ENCODE measurements at regions not wholly inside any gene's neighbourhood (a gene's known extent, or its start where the extent isn't known, plus 50 kb on each side); places are given as distances from the start of the nearest gene placed in this dataset.

DNA sequence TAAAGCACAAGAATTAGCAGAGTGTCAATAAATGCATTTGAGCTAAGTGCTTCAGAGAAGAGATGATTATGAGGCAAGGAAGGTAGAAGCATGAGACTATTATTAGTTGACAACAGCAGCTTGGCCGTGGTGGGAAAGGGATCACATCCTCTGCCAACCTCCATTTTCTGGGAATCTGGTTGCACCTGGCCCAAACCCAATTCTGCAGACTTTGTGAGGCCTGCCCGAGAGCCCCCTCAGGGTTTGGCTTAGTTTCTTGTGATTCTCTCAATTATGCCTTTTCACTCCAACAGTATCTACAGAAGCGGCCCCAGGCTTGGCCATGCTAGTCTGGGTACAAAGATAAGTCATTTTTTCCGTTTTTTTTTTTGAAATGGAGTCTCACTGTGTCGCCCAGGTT is 111.0 kb upstream of the B3GAT2 start:
- no peak overlapping the region for H3K4me3 ChIP-seq (ENCODE audit: extremely low read depth in 1 of 4, insufficient read depth in 2 of 4, low read depth in 3 of 4, low read length in 4 of 4)
- TF ChIP-seq SP4 (IDR thresholded peaks at IDR 0.05; ENCODE audit: low read length) = no peak
- no peak for TF ChIP-seq SIX5 (IDR thresholded peaks at IDR 0.05; ENCODE audit: low read depth, low read length)
- TF ChIP-seq, protein P1, sequence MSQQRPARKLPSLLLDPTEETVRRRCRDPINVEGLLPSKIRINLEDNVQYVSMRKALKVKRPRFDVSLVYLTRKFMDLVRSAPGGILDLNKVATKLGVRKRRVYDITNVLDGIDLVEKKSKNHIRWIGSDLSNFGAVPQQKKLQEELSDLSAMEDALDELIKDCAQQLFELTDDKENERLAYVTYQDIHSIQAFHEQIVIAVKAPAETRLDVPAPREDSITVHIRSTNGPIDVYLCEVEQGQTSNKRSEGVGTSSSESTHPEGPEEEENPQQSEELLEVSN (IDR thresholded peaks at IDR 0.05) = no peak
- TF ChIP-seq CHD1 (IDR thresholded peaks at IDR 0.05; ENCODE audit: low read depth, low read length) = no peak
- TF ChIP-seq BRCA1 (IDR thresholded peaks at IDR 0.05; ENCODE audit: low read depth, low read length) = no peak
- TF ChIP-seq POLR2AphosphoS5 (IDR thresholded peaks at IDR 0.05; ENCODE audit: low read depth, low read length) = no peak
- TF ChIP-seq RBBP5 (IDR thresholded peaks at IDR 0.05; ENCODE audit: borderline replicate concordance, low read depth, low read length) = no peak
- TF ChIP-seq ASH2L (IDR thresholded peaks at IDR 0.05; ENCODE audit: low read length) = no peak
- TF ChIP-seq, protein P2, sequence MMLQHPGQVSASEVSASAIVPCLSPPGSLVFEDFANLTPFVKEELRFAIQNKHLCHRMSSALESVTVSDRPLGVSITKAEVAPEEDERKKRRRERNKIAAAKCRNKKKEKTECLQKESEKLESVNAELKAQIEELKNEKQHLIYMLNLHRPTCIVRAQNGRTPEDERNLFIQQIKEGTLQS (IDR thresholded peaks at IDR 0.05; ENCODE audit: insufficient read depth, low read depth, low read length) = no peak
- H2AK5ac ChIP-seq (ENCODE audit: low read depth, low read length) = no peak overlapping the region
- H3K79me2 ChIP-seq (ENCODE audit: control insufficient read depth in 1 of 2, insufficient read depth in 2 of 2, low read length in 2 of 2) = no peaks in the 10 kb centered on the region
- CTCF ChIA-PET (ENCODE audit: partially characterized antibody) = interaction anchor here (0.8 kb wide), 1 partner anchor 24 kb away, joined by 3 read pairs; no protein-coding TSS in a partner anchor
- 88% methylated on average over 5 of the region's 5 CpGs; no CpG with 5 or more reads in 1 of the 2 experiments for WGBS, 2 experiments (ENCODE audit: extremely low coverage in 1 of 2, insufficient coverage in 1 of 2, insufficient read length in 1 of 2, insufficient replicate concordance in 2 of 2, low coverage in 1 of 2, low lambda C conversion rate in 2 of 2, missing lambda C conversion rate in 1 of 2)
- no peak overlapping the region; the same call in 1 of the 2 replicates for H2AFZ ChIP-seq (ENCODE audit: low read length)
- FAIRE-seq (no peak), DNase-seq (ENCODE audit: low read depth in 1 of 2, low spot score in 2 of 2) (no peak)
- no peak overlapping the region for H3K23ac ChIP-seq (ENCODE audit: insufficient read length)
- no peak overlapping the region for H3K4me2 ChIP-seq (ENCODE audit: insufficient read depth in 1 of 2, low read depth in 2 of 2, low read length in 2 of 2)
- no peak overlapping the region for H2BK20ac ChIP-seq (ENCODE audit: low read length)
- H3K18ac ChIP-seq (ENCODE audit: extremely low read depth, low read length) = no peak overlapping the region
- H4K8ac ChIP-seq (ENCODE audit: extremely low read depth, insufficient read depth, low read length) = no peak overlapping the region
- no peak overlapping the region for H3K4ac ChIP-seq (replicated peaks; ENCODE audit: insufficient read length, low read depth, low read length)
- no peak overlapping the region for H3K56ac ChIP-seq (replicated peaks; ENCODE audit: insufficient read length, low read depth, low read length)
- H2BK120ac ChIP-seq (replicated peaks; ENCODE audit: low read depth, low read length) = no peak overlapping the region
- no peak overlapping the region for H3K27ac ChIP-seq (ENCODE audit: low read depth, low read length)
- no peak overlapping the region for H4K5ac ChIP-seq (ENCODE audit: insufficient read length, low read depth, low read length)
- POLR2A ChIA-PET (ENCODE audit: partially characterized antibody) = interaction anchor here (0.6 kb wide), 1 partner anchor 531 kb away, joined by 3 read pairs; no protein-coding TSS in a partner anchor
- no peak overlapping the region for H2BK12ac ChIP-seq (ENCODE audit: low read depth, low read length)
- H3K27me3 ChIP-seq (replicated peaks in 1 of 4; ENCODE audit: control insufficient read depth in 3 of 4, extremely low read depth in 1 of 4, insufficient read depth in 3 of 4, low read length in 3 of 4) = no peaks in the 10 kb centered on the region
- no peak overlapping the region for H4K91ac ChIP-seq (replicated peaks; ENCODE audit: insufficient read length, low read length)
- no peak overlapping the region for H2BK15ac ChIP-seq (ENCODE audit: low read length)
- H3K9ac ChIP-seq (replicated peaks in 1 of 4; ENCODE audit: extremely low read depth in 1 of 4, low read depth in 3 of 4, low read length in 3 of 4) = no peak overlapping the region
- no peaks in the 10 kb centered on the region for H3K79me1 ChIP-seq (ENCODE audit: low read depth, low read length)
- no peak overlapping the region for H3K14ac ChIP-seq (ENCODE audit: insufficient read length)
- no peaks in the 10 kb centered on the region for H3K9me3 ChIP-seq (ENCODE audit: insufficient read depth in 2 of 2, low read depth in 1 of 2, low read length in 1 of 2)
- no peaks in the 10 kb centered on the region for H4K20me1 ChIP-seq (replicated peaks in 1 of 2; ENCODE audit: control insufficient read depth in 1 of 2, insufficient read depth in 2 of 2, low read length in 2 of 2)
- H3K36me3 ChIP-seq (ENCODE audit: control insufficient read depth in 2 of 4, insufficient read depth in 4 of 4, low read length in 3 of 4) = no peaks in the 10 kb centered on the region
- H2BK5ac ChIP-seq (ENCODE audit: low read depth, low read length) = no peak overlapping the region
- H3K23me2 ChIP-seq (ENCODE audit: low read depth, low read length) = no peaks in the 10 kb centered on the region
- no peaks in the 10 kb centered on the region for H3K4me1 ChIP-seq (replicated peaks in 1 of 4; ENCODE audit: control insufficient read depth in 3 of 4, insufficient read depth in 4 of 4, low read length in 3 of 4)
